SK-N-SH treated with all-trans-retinoic acid at 6 μM for 48 hours (cell line): ENCODE measurements at regions not wholly inside any gene's neighbourhood (a gene's known extent, or its start where the extent isn't known, plus 50 kb on each side); places are given as distances from the start of the nearest gene placed in this dataset.
A peak's percentile ranks its signal among the peaks of the same experiment; 100 is the strongest.

Experiments
- ATAC-seq: fragments of 200-7000 bp; cut with Tn5 transposase; 3 replicates; pipeline ENCODE4 v1.9.1; 2020; ENCODE audit warnings: mild to moderate bottlenecking, moderate library complexity
- ARNTL ChIP-seq: fragments of 450-650 bp; formaldehyde crosslinking; IDR thresholded peaks from 2 replicates; pipeline ENCODE4 v1.5.0; 2020; ENCODE audit warnings: low read depth, mild to moderate bottlenecking, moderate library complexity, borderline replicate concordance
- BACH2 ChIP-seq: fragments of 250-450 bp; sonication (Bioruptor Pico); IDR thresholded peaks from 2 replicates; pipeline ENCODE4 v1.9.0; 2021; ENCODE audit warnings: mild to moderate bottlenecking, borderline replicate concordance
- CSDC2 ChIP-seq: fragments of 250-450 bp; sonication (Bioruptor Pico); IDR thresholded peaks from 2 replicates; pipeline ENCODE4 v1.5.0; 2020; ENCODE audit warnings: mild to moderate bottlenecking, moderate library complexity
- CSRNP3 ChIP-seq: fragments of 250-450 bp; sonication (Bioruptor Pico); IDR thresholded peaks from 2 replicates; pipeline ENCODE4 v1.5.1; 2021; ENCODE audit warnings: mild to moderate bottlenecking, moderate library complexity
- ESRRG ChIP-seq: fragments of 250-450 bp; sonication (Bioruptor Pico); IDR thresholded peaks from 2 replicates; pipeline ENCODE4 v1.6.1; 2021; ENCODE audit warnings: mild to moderate bottlenecking
- ISL1 ChIP-seq: fragments of 250-450 bp; sonication (Bioruptor Pico); IDR thresholded peaks from 2 replicates; pipeline ENCODE4 v2.1.2; 2022; ENCODE audit warnings: mild to moderate bottlenecking, moderate library complexity
- OSR1 ChIP-seq: fragments of 250-450 bp; sonication (Bioruptor Pico); IDR thresholded peaks from 2 replicates; pipeline ENCODE4 v1.8.0; 2022; ENCODE audit warnings: moderate library complexity, mild to moderate bottlenecking, inconsistent platforms
- POU6F1 ChIP-seq: fragments of 250-450 bp; sonication (Bioruptor Pico); IDR thresholded peaks from 2 replicates; pipeline ENCODE4 v1.8.0; 2021; ENCODE audit warnings: low read depth, mild to moderate bottlenecking, moderate library complexity, borderline replicate concordance
- RARB ChIP-seq: fragments of 250-450 bp; sonication (Bioruptor Pico); IDR thresholded peaks from 2 replicates; pipeline ENCODE4 v1.8.0; 2021; ENCODE audit warnings: mild to moderate bottlenecking, moderate library complexity
- SNAI2 ChIP-seq: fragments of 250-450 bp; sonication (Bioruptor Pico); IDR thresholded peaks from 2 replicates; pipeline ENCODE4 v1.5.0; 2020; ENCODE audit warnings: mild to moderate bottlenecking, moderate library complexity
- TCF4 ChIP-seq: fragments of 250-450 bp; sonication (Bioruptor Pico); IDR thresholded peaks from 2 replicates; pipeline ENCODE4 v1.8.0; 2021; ENCODE audit warnings: mild to moderate bottlenecking, moderate library complexity, borderline replicate concordance
- TOX ChIP-seq: fragments of 250-450 bp; sonication (Bioruptor Pico); IDR thresholded peaks from 2 replicates; pipeline ENCODE4 v1.8.0; 2021; ENCODE audit warnings: mild to moderate bottlenecking, moderate library complexity, borderline replicate concordance
- TSHZ2 ChIP-seq: fragments of 250-450 bp; sonication (Bioruptor Pico); IDR thresholded peaks from 2 replicates; pipeline ENCODE4 v1.5.0; 2020; ENCODE audit warnings: mild to moderate bottlenecking, moderate library complexity
- ZC3H10 ChIP-seq: fragments of 250-450 bp; sonication (Bioruptor Pico); IDR thresholded peaks from 2 replicates; pipeline ENCODE4 v1.5.1; 2021; ENCODE audit warnings: mild to moderate bottlenecking, moderate library complexity
- ZFP3 ChIP-seq: fragments of 250-450 bp; sonication (Bioruptor Pico); IDR thresholded peaks from 2 replicates; pipeline ENCODE4 v1.5.0; 2020; ENCODE audit warnings: mild to moderate bottlenecking, moderate library complexity
- ZFP30 ChIP-seq: fragments of 450-650 bp; formaldehyde crosslinking; IDR thresholded peaks from 2 replicates; pipeline ENCODE4 v1.5.0; 2022; ENCODE audit warnings: mild to moderate bottlenecking, moderate library complexity
- ZNF565 ChIP-seq: fragments of 450-650 bp; formaldehyde crosslinking; conservative IDR thresholded peaks from 2 replicates; pipeline ENCODE4 v1.5.0; 2020; ENCODE audit warnings: low read depth, mild to moderate bottlenecking, moderate library complexity
- ZNF70 ChIP-seq: fragments of 450-650 bp; formaldehyde crosslinking; IDR thresholded peaks from 2 replicates; pipeline ENCODE4 v1.5.0; 2020; ENCODE audit warnings: mild to moderate bottlenecking, moderate library complexity
- ZNF8 ChIP-seq: fragments of 450-650 bp; formaldehyde crosslinking; IDR thresholded peaks from 2 replicates; pipeline ENCODE4 v1.5.0; 2020; ENCODE audit warnings: mild to moderate bottlenecking, moderate library complexity
- TF ChIP-seq, protein P1 (sequence below): fragments of 250-450 bp; sonication (Bioruptor Pico); IDR thresholded peaks from 2 replicates; pipeline ENCODE4 v1.5.1; 2020; ENCODE audit warnings: low read depth, mild to moderate bottlenecking, moderate library complexity

DNA sequence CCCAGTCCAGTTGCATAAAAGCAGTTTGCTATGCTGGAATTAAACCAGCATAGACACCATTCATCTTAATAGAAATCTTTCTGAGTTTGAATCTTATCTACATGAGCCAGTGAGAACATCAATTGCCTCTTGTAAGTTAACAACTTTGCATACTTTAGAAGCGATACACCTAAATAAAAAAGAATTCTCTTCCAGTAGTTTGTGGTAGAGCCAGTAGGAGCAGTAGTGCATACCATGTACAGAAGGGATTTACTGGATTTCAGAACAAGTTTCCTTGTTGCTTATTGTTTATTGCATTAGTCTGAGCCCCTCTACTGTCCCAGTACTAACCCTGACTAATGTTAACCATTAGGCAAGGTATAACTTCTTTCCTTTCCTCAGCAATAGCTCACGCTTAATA is 313.1 kb downstream of the TGFB2 start (continued):
- TF ChIP-seq TSHZ2 (CRISPR knock-in tag) (no peak), TOX (no peak), BACH2 (CRISPR knock-in tag) (no peak), ZFP3 (CRISPR knock-in tag) (no peak), CSRNP3 (CRISPR knock-in tag) (no peak), POU6F1 (no peak), TCF4 (no peak)
- TF ChIP-seq, all 23 proteins: peak for 0

- TF ChIP-seq OSR1 (CRISPR knock-in tag) (no peak), ZNF70 (CRISPR knock-in tag) (no peak), ZFP30 (no peak), ARNTL (CRISPR knock-in tag) (no peak), ZNF565 (CRISPR knock-in tag) (no peak), RARB (CRISPR knock-in tag) (no peak), TOX (no peak), TCF4 (no peak), ZC3H10 (CRISPR knock-in tag) (no peak), ZNF8 (CRISPR knock-in tag) (no peak), TSHZ2 (CRISPR knock-in tag) (no peak), CSRNP3 (CRISPR knock-in tag) (no peak), POU6F1 (no peak), ISL1 (CRISPR knock-in tag) (no peak), ESRRG (CRISPR knock-in tag) (no peak), SNAI2 (CRISPR knock-in tag) (no peak), BACH2 (CRISPR knock-in tag) (no peak), CSDC2 (CRISPR knock-in tag) (no peak)
- TF ChIP-seq, protein P1, sequence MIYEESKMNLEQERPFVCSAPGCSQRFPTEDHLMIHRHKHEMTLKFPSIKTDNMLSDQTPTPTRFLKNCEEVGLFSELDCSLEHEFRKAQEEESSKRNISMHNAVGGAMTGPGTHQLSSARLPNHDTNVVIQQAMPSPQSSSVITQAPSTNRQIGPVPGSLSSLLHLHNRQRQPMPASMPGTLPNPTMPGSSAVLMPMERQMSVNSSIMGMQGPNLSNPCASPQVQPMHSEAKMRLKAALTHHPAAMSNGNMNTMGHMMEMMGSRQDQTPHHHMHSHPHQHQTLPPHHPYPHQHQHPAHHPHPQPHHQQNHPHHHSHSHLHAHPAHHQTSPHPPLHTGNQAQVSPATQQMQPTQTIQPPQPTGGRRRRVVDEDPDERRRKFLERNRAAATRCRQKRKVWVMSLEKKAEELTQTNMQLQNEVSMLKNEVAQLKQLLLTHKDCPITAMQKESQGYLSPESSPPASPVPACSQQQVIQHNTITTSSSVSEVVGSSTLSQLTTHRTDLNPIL (CRISPR knock-in tag): no peak
- peak; percentile 55 for ATAC-seq
These were observed 313.8 kb downstream of the TGFB2 start for GRCh38 chr1:218658899-218659298.
